ENCODE measurements at regions not wholly inside any gene's neighbourhood (a gene's known extent, or its start where the extent isn't known, plus 50 kb on each side); places are given as distances from the start of the nearest gene placed in this dataset.
"Not testable (repeated sequence)": the region's sequence is repeated elsewhere in the genome, so short reads cannot be mapped to it uniquely, and the experiment has no call there.

DNA sequence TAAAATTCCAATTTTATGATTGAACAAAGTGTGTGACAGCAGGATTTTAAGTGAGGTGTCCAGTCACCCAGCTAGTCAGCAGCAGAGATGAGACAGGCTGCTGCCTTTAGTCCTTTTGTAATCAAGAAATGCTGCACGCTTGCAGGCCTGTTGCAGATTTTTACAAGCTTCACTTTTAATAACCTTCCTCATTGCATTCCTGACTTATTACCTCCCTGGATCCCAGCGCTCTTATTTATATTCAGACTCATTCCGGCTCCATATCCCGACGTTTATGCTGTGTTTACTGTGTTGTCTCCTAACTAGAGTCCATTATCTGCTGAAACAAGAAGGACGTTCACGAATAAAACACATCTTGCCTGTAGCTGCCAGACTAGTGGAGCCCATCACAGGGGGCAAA, 442.5 kb upstream of the KLHL29 start:
- DNase-seq (ENCODE audit: low read depth, low spot score), result no peak

DNA sequence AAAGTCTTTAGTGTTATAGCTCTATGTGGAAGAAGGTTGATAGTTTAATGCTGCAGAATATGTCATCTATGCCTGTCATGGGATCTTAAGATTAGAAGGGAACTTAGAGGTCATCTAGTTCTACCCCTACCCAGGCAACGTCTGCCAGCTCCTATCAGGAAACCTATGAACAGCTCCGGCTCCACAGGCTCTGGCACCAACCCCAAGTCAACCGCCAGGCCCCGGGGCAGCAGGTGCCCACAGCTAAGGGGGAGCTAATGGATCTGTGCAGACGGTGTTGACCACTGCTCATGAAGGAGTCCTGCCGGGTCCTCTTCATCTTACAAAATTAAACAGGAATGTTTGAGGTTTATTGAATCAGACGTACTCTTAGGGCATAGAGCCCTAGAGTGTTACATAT, 440.8 kb upstream of the KLHL29 start:
- no peak for DNase-seq (ENCODE audit: low read depth, low spot score)

DNA sequence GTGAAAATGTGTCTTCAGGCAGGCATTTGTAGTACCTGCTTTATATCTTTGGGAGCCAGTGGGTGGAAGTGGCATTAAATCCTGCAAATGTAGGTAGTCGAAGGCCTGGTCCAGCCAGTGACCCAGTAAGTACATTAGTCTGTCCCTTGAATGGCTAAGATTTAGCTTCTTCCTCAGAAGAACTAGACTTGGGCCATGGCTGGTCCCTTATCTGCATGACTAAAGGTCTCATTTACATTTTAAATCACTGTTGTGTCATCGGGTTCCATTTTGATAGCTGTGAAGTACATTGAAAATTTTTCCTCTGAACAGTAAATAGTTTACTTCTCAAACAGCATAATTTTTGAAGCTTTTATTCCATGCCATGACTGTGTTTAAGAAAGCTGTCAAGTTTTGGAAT, 438.4 kb upstream of the KLHL29 start:
- DNase-seq (ENCODE audit: low read depth, low spot score), result no peak

DNA sequence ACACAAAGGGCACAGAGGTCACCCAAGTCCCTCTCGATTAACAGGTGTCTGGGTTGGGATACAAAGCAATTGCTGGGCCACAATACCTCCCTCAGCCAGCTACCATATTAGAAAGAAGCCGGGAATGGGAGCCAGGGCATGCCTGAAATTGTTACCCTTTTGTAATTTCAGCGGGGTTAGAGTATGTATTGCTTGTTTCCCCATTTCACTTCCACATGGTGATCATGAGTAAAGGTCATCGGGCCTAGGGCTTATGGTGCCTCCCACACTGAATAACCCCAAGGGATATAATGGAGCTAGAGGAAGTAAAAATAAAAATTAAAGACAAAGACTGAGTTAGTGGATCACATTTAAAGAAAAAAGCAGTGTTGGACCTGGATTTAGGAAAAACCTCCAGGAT, 437.2 kb upstream of the KLHL29 start:
- no peak for DNase-seq (ENCODE audit: low read depth, low spot score)

GRCh38 chr2:22950431-22950830, 434.5 kb upstream of the KLHL29 start:
- DNase-seq (ENCODE audit: low read depth, low spot score), result no peak

DNA sequence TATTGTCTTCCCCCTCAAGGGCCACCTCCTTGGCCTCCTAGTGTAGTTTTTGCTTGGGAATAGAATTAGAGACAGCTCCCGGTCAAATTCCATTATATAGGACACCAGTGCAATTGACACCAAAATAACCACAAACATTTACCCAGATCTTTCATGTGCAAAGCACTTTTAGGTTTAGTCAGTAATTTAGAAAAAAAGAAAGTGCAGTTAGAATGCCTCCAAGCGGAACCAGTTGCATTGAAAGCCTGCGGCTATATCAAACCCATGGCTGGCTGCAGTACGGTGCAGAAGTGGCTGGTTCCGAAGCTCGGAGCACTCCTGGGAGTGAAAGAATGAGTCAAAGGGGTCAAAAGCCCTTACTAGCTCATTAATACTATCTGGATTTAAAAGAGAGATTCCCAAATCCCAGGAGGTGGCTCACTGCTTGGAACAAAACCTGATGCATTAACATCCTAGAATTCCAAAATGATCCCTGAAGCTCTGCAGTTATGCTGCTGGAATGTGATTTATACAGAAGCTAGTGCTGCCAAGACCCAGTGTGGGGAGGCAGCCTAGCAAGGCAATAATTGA, 432.2 kb upstream of the KLHL29 start:
- DNase-seq (ENCODE audit: low read depth, low spot score), result no peak

DNA sequence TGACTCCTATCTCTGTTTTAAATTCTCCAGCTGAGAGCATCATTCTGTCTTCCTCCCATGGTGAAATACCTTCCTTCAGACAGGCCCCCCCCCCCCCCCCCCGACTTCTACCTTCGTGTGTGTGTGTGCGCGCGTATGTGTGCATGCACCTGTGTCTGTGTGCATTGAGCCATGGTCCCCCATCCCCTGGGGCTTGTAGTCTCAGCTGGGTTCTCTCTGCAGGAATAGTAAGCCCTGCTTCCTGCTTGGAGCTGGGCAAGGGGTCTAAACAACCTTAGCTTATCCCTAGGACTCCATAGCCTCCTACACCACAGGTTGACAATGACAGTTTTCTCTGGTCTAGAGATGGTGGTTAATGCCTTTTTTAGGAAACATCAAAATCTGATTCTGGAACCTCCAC, 427.5 kb upstream of the KLHL29 start:
- no peak for DNase-seq (ENCODE audit: low read depth, low spot score)

GRCh38 chr2:22958308-22958707, 426.7 kb upstream of the KLHL29 start:
- no peak for DNase-seq (ENCODE audit: low read depth, low spot score)

DNA sequence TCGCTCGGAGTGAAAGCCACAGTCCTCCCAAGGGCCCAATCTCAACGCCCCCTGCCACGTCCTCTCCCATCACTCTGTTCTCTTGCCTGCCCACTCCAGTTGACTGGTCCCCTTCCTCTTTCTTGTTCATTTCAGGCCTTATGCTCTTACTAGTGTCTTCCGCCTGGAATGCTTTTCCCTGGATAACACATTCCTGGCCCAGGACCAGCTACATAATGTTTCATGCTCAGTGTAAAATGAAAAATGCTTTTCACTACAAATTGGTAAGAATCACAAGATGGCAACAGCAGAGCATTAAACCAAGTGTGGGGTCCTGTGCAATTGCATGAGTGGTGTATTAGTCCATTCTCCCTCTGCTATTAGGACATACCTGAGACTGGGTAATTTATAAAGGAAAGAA, 417.2 kb upstream of the KLHL29 start:
- no peak for DNase-seq (ENCODE audit: low read depth, low spot score)

- no peak for DNase-seq (ENCODE audit: low read depth, low spot score)
These were observed 414.5 kb upstream of the KLHL29 start for GRCh38 chr2:22970284-22970975.

DNA sequence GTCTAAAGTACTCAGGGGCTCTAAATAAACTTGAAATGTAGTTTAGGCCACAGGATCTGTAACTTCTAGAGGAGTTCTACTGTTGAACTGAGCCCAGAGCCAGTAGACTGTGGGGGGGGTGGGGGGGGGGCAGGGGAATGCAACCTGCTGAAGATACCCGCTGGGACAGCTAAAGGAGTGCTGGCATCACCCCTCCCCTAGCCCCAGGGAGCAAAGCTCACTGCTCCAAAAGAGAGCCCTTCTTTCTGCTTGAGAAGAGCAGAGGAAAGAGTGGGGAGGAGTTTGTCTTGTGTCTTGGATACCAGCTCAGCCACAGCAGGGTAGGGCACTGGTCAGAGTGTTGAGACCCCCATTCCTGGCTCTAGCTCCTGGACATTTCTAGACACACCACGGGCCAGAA, 414.0 kb upstream of the KLHL29 start:
- DNase-seq (ENCODE audit: low read depth, low spot score), result no peak

GRCh38 chr2:22981785-22982184, 403.2 kb upstream of the KLHL29 start:
- DNase-seq (ENCODE audit: low read depth, low spot score), result no peak

DNA sequence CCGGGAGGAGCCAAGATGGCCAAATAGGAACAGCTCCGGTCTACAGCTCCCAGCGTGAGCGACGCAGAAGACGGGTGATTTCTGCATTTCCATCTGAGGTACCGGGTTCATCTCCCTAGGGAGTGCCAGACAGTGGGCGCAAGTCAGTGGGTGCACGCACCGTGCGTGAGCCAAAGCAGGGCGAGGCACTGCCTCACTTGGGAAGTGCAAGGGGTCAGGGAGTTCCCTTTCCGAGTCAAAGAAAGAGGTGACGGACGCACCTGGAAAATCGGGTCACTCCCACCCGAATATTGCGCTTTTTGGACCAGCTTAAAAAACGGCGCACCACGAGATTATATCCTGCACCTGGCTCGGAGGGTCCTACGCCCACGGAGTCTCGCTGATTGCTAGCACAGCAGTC, 400.8 kb upstream of the KLHL29 start:
- not testable (repeated sequence) for DNase-seq (ENCODE audit: low read depth, low spot score)

GRCh38 chr2:22990246-22990645, 394.7 kb upstream of the KLHL29 start:
- DNase-seq (ENCODE audit: low read depth, low spot score), result no peak

GRCh38 chr2:22991844-22992243, 393.1 kb upstream of the KLHL29 start:
- no peak for DNase-seq (ENCODE audit: low read depth, low spot score)

DNA sequence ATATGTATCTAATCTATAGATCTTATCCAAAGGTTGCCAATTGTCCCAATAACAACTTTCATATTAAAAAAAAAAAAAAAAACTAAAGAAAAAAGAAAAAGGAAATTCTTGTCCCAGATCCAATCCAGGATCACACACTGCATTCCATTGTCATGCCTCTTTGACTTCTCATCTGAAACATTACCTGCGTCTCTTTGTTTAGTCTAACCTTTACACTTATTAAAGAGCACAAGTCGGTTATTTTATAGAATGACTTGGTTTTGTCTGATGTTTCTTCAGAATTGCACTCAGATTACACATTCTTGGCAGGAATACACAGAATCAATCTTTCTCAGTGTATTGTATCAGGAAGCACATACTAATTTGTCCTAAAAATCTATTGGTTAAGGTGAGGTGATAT, 392.5 kb upstream of the KLHL29 start:
- no peak for DNase-seq (ENCODE audit: low read depth, low spot score)

DNA sequence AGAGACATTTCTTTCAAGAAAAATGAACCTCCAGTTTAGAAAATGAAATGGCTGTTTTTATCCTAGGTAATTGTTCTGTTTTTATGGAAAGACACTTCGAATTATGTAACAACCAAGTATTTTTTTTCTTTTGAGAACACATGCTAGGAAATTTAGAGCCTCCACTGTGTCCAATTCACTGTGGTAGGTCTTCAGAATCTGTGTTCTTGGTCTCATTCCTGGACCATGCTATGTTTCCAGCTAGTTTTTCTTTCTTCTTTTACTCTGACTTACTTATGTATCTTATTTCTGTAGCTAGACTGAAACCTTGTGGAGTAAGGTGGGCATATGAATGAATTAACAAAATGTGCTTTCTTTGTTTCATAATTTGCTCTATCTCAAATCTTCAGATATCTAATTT, 391.7 kb upstream of the KLHL29 start:
- DNase-seq (ENCODE audit: low read depth, low spot score), result no peak

- DNase-seq (ENCODE audit: low read depth, low spot score), result no peak
These were observed 389.4 kb upstream of the KLHL29 start for GRCh38 chr2:22995576-22995975.

DNA sequence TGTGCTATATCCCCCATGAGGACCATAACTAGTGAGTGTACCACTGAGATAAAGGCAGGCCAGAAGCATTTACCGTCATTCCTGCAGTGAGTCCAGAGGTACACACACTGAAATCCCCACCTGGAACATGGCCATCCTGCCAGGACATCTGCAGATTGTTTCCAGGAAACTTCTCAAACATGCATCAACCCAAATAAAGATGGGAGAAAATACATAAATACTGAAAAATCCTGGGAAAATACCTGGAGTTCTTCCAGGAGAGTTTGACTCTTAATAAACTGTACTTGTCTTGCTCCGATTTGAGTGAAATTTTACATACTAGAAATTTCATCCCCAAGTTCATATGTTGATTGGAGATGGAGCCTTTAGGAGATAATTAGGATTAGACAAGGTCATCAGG, 388.1 kb upstream of the KLHL29 start:
- no peak for DNase-seq (ENCODE audit: low read depth, low spot score)

- DNase-seq (ENCODE audit: low read depth, low spot score), result no peak
These were observed 386.6 kb upstream of the KLHL29 start for GRCh38 chr2:22998359-22998758.

- DNase-seq (ENCODE audit: low read depth, low spot score), result no peak
These were observed 385.0 kb upstream of the KLHL29 start for GRCh38 chr2:22999951-23000350.

GRCh38 chr2:23002234-23002633, 382.7 kb upstream of the KLHL29 start:
- no peak for DNase-seq (ENCODE audit: low read depth, low spot score)

DNA sequence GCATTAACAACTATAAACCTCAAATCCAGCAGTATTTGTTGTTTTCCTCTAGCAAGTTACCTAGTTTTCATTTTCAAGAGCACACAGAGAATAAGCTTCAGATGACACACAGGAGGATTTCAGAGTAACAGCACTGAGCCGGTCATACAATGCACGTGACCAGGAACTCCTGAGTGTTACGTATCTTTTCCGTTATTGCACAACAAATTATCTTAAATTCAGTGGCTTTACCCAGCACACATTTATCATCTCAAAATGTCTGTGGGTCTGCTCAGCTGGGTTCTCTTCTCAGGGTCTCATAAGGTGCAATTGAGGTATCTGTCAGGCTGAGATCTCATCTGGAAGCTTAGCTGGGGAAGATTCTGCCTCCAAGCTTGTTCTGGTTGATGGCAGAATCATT, 379.5 kb upstream of the KLHL29 start:
- DNase-seq (ENCODE audit: low read depth, low spot score), result no peak

All from pulmonary artery endothelial cell (primary cell).